ENCODE measurements at regions not wholly inside any gene's neighbourhood (a gene's known extent, or its start where the extent isn't known, plus 50 kb on each side); places are given as distances from the start of the nearest gene placed in this dataset.

GRCh38 chr17:45731459-45731858, 52.7 kb upstream of the CRHR1 start:
- no peaks in the 10 kb centered on the region for H3K9me3 ChIP-seq (ENCODE audit: control insufficient read depth, insufficient read depth, low read depth, low read length)
- H3K4me3 ChIP-seq (ENCODE audit: low read depth in 2 of 2, low read length in 2 of 2), result no peak overlapping the region
- TF ChIP-seq REST (IDR thresholded peaks at IDR 0.05; ENCODE audit: insufficient read depth in 1 of 2, low read depth in 2 of 2, low read length in 1 of 2) (no peak), SIN3A (IDR thresholded peaks at IDR 0.05; ENCODE audit: borderline replicate concordance, insufficient read depth, low read depth, low read length) (no peak), TCF7L2 (IDR thresholded peaks at IDR 0.05; ENCODE audit: low read depth, low read length) (no peak), POLR2AphosphoS5 (IDR thresholded peaks at IDR 0.05; ENCODE audit: low read depth, low read length) (no peak), CTCF (IDR thresholded peaks at IDR 0.05) (no peak)
- H3K4me1 ChIP-seq (ENCODE audit: control insufficient read depth, insufficient read depth, low read length), result no peaks in the 10 kb centered on the region
- no TSS peak for BruUV-seq (replicated peaks)
- intact Hi-C loops (cut with micrococcal nuclease; ENCODE audit: unreplicated experiment), result no loop called here
- H3K27ac ChIP-seq (ENCODE audit: low read length), result no peak overlapping the region
- in situ Hi-C loops (cut with HindIII; ENCODE audit: low pct_unique_long_range_greater_than_20kb, low sequenced_read_pairs), result no loop called here
- no peaks in the 10 kb centered on the region; the same call in 1 of the 2 replicates for H3K27me3 ChIP-seq (ENCODE audit: control insufficient read depth, insufficient read depth, low read length)
- ChIA-PET POLR2A (no interaction called here), CTCF (interaction anchor here (0.6 kb wide), 1 partner anchor 66 kb away, joined by 11 read pairs; no protein-coding TSS in a partner anchor)
- H3K36me3 ChIP-seq (ENCODE audit: control insufficient read depth, insufficient read depth, low read length), result no peaks in the 10 kb centered on the region
- ATAC-seq, result no peak
- DNase-seq (ENCODE audit: low read depth, low spot score), result no peak

- H3K9me3 ChIP-seq (ENCODE audit: control insufficient read depth, insufficient read depth, low read depth, low read length), result no peaks in the 10 kb centered on the region
- H3K4me3 ChIP-seq (ENCODE audit: low read depth in 2 of 2, low read length in 2 of 2), result no peak overlapping the region
- BruUV-seq (replicated peaks), result no TSS peak
- H3K36me3 ChIP-seq (ENCODE audit: control insufficient read depth, insufficient read depth, low read length), result no peaks in the 10 kb centered on the region
- DNase-seq (ENCODE audit: low read depth, low spot score) (no peak), ATAC-seq (no peak)
- POLR2A ChIA-PET, result no interaction called here
- no peak overlapping the region for H3K27ac ChIP-seq (ENCODE audit: low read length)
- CTCF ChIA-PET, result no interaction called here
- no peak for TF ChIP-seq TCF7L2 (IDR thresholded peaks at IDR 0.05; ENCODE audit: low read depth, low read length)
- no peak for TF ChIP-seq REST (IDR thresholded peaks at IDR 0.05; ENCODE audit: insufficient read depth in 1 of 2, low read depth in 2 of 2, low read length in 1 of 2)
- TF ChIP-seq POLR2AphosphoS5 (IDR thresholded peaks at IDR 0.05; ENCODE audit: low read depth, low read length), result no peak
- TF ChIP-seq SIN3A (IDR thresholded peaks at IDR 0.05; ENCODE audit: borderline replicate concordance, insufficient read depth, low read depth, low read length), result no peak
- no peak for TF ChIP-seq CTCF (IDR thresholded peaks at IDR 0.05)
- no peaks in the 10 kb centered on the region for H3K4me1 ChIP-seq (ENCODE audit: control insufficient read depth, insufficient read depth, low read length)
- no peaks in the 10 kb centered on the region; the same call in none of the 2 replicates for H3K27me3 ChIP-seq (ENCODE audit: control insufficient read depth, insufficient read depth, low read length)
- in situ Hi-C loops (cut with HindIII; ENCODE audit: low pct_unique_long_range_greater_than_20kb, low sequenced_read_pairs), result no loop called here
- intact Hi-C loops (cut with micrococcal nuclease; ENCODE audit: unreplicated experiment), result no loop called here
These were observed 51.1 kb upstream of the CRHR1 start for GRCh38 chr17:45732926-45733505.

Data from Panc1 (cell line).